A673 (cell line): ENCODE measurements at regions not wholly inside any gene's neighbourhood (a gene's known extent, or its start where the extent isn't known, plus 50 kb on each side); places are given as distances from the start of the nearest gene placed in this dataset.

ENCODE experiments used
- BruUV-seq: library from RNA; stranded (reverse); fragments of 400-500 nt; replicated peaks from 2 replicates; lab custom pipeline; 2021; lab: Mats Ljungman, UMichigan
- CTCF ChIA-PET: fragments of 300-600 bp; sonication (Branson Sonifier 250); formaldehyde crosslinking; loops from one replicate; lab custom pipeline; 2022; ENCODE audit warnings: antibody characterized with exemption; lab: Charles Lee
- POLR2A ChIA-PET: fragments of 300-600 bp; sonication (Branson Sonifier 250); formaldehyde crosslinking; loops from one replicate; lab custom pipeline; 2022; ENCODE audit warnings: antibody characterized with exemption; ENCODE audit not compliant: low non-redundant PET; lab: Charles Lee
- DNase-seq: peaks from one replicate; pipeline ENCODE4 v3.0.0-alpha.2; 2015; ENCODE audit warnings: low spot score
- H3K27ac ChIP-seq: fragments of 200-600 bp; sonication (generic); 2 replicates; pipeline ENCODE4 v1.5.1; 2016; ENCODE audit warnings: mixed run types, low read depth, mild to moderate bottlenecking, mixed read lengths, antibody characterized with exemption, low read length; ENCODE audit not compliant: poor library complexity, severe bottlenecking
- H3K27me3 ChIP-seq: fragments of 200-600 bp; sonication (generic); replicated peaks from 2 replicates; pipeline ENCODE4 v1.6.1; 2017; ENCODE audit warnings: mixed run types, low read depth, mild to moderate bottlenecking, mixed read lengths, antibody characterized with exemption, low read length; ENCODE audit not compliant: insufficient read depth, poor library complexity
- H3K36me3 ChIP-seq: fragments of 200-600 bp; sonication (generic); 2 replicates; pipeline ENCODE4 v1.6.1; 2016; ENCODE audit warnings: mixed run types, mild to moderate bottlenecking, mixed read lengths, antibody characterized with exemption, low read length; ENCODE audit not compliant: insufficient read depth, poor library complexity, severe bottlenecking
- H3K4me1 ChIP-seq: fragments of 200-600 bp; sonication (generic); 2 replicates; pipeline ENCODE4 v1.6.1; 2017; ENCODE audit warnings: mixed run types, mild to moderate bottlenecking, mixed read lengths, antibody characterized with exemption, low read length; ENCODE audit not compliant: insufficient read depth, poor library complexity, severe bottlenecking
- H3K4me3 ChIP-seq: fragments of 200-600 bp; sonication (generic); 2 replicates; pipeline ENCODE4 v1.5.1; 2016; ENCODE audit warnings: low read depth, mixed run types, mild to moderate bottlenecking, mixed read lengths, low read length; ENCODE audit not compliant: poor library complexity, severe bottlenecking
- H3K9me3 ChIP-seq: fragments of 200-600 bp; sonication (generic); 2 replicates; pipeline ENCODE4 v1.6.1; 2016; ENCODE audit warnings: mixed run types, low read depth, mild to moderate bottlenecking, mixed read lengths, antibody characterized with exemption, low read length; ENCODE audit not compliant: poor library complexity, severe bottlenecking
- EZH2 ChIP-seq: fragments of 200-600 bp; sonication (generic); IDR thresholded peaks from 2 replicates; pipeline ENCODE4 v1.6.1; 2017; ENCODE audit warnings: borderline replicate concordance, low read depth, mild to moderate bottlenecking, mixed read lengths, antibody characterized with exemption, low read length; ENCODE audit not compliant: poor library complexity, severe bottlenecking
- intact Hi-C: fragments of 100-400 bp; cut with micrococcal nuclease; formaldehyde crosslinking; loops from one replicate; pipeline ENCODE4 v1.10.0; 2022; ENCODE audit not compliant: unreplicated experiment
- TF ChIP-seq, protein P1 (sequence below): fragments of 300-800, 200-600 bp; sonication (generic); conservative IDR thresholded peaks from 2 replicates; pipeline ENCODE4 v1.5.1; 2017; ENCODE audit warnings: low read depth, mild to moderate bottlenecking, antibody characterized with exemption, low read length, moderate library complexity, mixed read lengths

DNA sequence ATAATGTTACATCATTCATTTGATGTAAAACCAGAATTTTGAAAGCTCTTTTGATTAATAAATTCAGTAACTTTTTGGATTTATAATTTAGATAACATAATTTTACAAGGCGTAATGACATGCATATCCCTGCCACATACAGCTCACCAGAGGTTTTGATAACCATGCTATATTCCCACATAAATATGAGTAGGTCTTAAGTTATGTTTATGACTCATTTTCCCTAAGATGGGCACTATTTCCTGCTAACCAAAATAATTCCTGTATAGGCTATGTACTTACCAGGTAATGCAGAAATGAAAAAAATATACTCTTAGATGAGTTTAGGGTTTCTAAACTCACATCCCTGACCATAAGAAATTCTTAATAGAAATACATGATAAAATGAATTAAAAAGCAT lies 93.9 kb upstream of the EDIL3 start:
- BruUV-seq: no TSS peak
- no peak overlapping the region for H3K4me3 ChIP-seq
- intact Hi-C loops: no loop called here
- H3K9me3 ChIP-seq: no peaks in the 10 kb centered on the region
- DNase-seq: no peak
- POLR2A ChIA-PET: no interaction called here
- H3K27ac ChIP-seq: no peak overlapping the region
- no peak for TF ChIP-seq EZH2
- TF ChIP-seq, protein P1, sequence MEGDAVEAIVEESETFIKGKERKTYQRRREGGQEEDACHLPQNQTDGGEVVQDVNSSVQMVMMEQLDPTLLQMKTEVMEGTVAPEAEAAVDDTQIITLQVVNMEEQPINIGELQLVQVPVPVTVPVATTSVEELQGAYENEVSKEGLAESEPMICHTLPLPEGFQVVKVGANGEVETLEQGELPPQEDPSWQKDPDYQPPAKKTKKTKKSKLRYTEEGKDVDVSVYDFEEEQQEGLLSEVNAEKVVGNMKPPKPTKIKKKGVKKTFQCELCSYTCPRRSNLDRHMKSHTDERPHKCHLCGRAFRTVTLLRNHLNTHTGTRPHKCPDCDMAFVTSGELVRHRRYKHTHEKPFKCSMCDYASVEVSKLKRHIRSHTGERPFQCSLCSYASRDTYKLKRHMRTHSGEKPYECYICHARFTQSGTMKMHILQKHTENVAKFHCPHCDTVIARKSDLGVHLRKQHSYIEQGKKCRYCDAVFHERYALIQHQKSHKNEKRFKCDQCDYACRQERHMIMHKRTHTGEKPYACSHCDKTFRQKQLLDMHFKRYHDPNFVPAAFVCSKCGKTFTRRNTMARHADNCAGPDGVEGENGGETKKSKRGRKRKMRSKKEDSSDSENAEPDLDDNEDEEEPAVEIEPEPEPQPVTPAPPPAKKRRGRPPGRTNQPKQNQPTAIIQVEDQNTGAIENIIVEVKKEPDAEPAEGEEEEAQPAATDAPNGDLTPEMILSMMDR: no peak
- H3K27me3 ChIP-seq: no peaks in the 10 kb centered on the region
- no peaks in the 10 kb centered on the region for H3K4me1 ChIP-seq
- no peaks in the 10 kb centered on the region for H3K36me3 ChIP-seq
- CTCF ChIA-PET: no interaction called here

- BruUV-seq: no TSS peak
- DNase-seq: no peak
- POLR2A ChIA-PET: no interaction called here
- no peak overlapping the region for H3K27ac ChIP-seq
- H3K36me3 ChIP-seq: no peaks in the 10 kb centered on the region
- no peak overlapping the region for H3K4me3 ChIP-seq
- CTCF ChIA-PET: no interaction called here
- TF ChIP-seq, protein P1: no peak
- no peak for TF ChIP-seq EZH2
- H3K4me1 ChIP-seq: no peaks in the 10 kb centered on the region
- intact Hi-C loops: no loop called here
- H3K9me3 ChIP-seq: no peaks in the 10 kb centered on the region
- no peaks in the 10 kb centered on the region for H3K27me3 ChIP-seq
These were observed 92.8 kb upstream of the EDIL3 start for GRCh38 chr5:84477485-84477884.

DNA sequence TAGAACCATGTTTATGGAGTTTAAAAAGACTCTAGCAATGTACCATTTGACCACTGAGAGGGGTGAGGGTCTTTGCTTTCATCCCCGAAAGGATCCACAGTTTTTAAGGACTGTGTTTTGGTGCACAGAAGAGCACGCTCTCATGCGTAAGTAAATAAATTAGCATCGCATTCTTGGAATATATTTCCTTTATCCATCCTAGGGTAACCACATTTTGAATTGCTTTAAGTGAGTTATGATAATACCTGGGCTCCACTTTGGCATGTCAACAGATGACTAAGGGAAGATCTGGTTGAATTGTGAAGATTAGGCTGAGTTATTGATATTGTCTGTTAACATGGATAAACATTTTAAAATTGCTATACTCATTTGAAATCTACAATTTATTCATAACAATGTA lies 89.4 kb upstream of the EDIL3 start:
- DNase-seq: no peak
- Histone ChIP-seq H3K9me3 (no peaks in the 10 kb centered on the region), H3K4me1 (no peaks in the 10 kb centered on the region), H3K4me3 (no peak overlapping the region), H3K27ac (no peak overlapping the region), H3K27me3 (no peaks in the 10 kb centered on the region), H3K36me3 (no peaks in the 10 kb centered on the region)
- no TSS peak for BruUV-seq
- intact Hi-C loops: no loop called here
- CTCF ChIA-PET: no interaction called here
- POLR2A ChIA-PET: no interaction called here
- TF ChIP-seq, protein P1: no peak
- TF ChIP-seq EZH2: no peak
